HG02840 (cell line): ENCODE measurements at regions not wholly inside any gene's neighbourhood (a gene's known extent, or its start where the extent isn't known, plus 50 kb on each side); places are given as distances from the start of the nearest gene placed in this dataset.
"Not testable (repeated sequence)": the region's sequence is repeated elsewhere in the genome, so short reads cannot be mapped to it uniquely, and the experiment has no call there.

Experiments
- ATAC-seq: cut with Tn5 transposase; IDR thresholded peaks from one replicate; pipeline ENCODE4 v1.9.1; 2021; ENCODE audit warnings: mild to moderate bottlenecking, moderate library complexity, moderate number of reproducible peaks; ENCODE audit not compliant: unreplicated experiment, low FRiP score

DNA sequence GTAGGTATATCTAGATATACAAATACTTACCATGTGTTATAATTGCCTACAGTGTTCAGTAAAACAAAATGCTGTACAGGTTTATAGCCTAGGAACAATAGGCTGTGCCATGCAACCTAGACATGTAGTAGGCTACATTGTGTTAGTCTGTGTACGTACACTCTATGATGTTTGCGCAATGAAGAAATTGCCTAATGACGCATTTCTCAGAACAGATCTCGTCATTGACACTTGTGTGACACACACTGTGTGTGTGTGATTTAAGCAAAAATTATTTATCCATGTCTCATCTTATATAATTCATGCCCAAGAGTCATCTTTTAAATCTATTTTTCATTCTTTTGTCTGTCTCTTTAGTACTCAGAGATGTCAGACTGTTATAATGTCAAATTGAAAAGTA is 1888.8 kb upstream of the PCDH20 start:
- no peak for ATAC-seq

DNA sequence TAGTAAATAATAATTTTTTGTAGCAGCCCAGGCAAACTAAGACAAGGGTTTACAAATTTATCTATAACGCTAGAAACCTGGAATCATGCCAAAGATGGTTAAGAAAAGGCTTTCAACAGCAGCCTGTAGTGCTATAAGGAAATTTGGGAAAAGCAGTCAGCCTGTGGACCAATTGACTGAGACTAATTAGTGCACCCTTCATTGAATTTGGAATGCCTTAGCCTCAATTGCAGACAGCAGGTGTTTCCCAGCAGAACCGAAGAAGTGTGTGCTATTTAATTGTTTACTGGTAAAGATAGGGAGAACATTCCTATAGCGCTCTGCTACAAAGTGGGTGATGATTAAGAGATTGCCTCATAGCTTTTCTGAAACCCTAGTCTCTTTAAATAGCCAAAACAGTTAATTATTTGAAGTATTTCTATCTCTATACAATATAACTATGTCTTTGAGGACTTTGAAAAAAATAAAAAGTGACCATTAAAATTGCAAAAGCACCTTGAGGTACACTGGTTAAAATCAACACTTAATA is 1884.3 kb upstream of the PCDH20 start:
- ATAC-seq = no peak

DNA sequence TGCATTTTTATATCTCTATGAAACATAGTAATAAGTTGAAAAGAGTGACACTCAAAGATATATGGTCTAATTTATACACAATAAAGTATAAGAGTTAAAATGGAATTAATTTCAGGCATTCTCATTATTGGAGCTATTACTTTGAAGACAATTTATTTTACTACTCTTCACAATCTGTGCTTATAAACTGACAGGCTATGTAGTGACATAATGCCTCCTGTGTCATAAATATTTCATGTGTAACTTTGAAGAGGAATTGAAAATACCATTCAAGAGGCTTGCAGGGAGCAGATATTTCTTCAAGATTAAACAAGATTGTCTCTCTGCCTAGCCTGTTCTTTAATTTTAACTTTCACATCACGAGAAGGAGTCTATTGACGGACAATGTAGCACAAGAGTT is 1881.5 kb upstream of the PCDH20 start:
- no peak for ATAC-seq

DNA sequence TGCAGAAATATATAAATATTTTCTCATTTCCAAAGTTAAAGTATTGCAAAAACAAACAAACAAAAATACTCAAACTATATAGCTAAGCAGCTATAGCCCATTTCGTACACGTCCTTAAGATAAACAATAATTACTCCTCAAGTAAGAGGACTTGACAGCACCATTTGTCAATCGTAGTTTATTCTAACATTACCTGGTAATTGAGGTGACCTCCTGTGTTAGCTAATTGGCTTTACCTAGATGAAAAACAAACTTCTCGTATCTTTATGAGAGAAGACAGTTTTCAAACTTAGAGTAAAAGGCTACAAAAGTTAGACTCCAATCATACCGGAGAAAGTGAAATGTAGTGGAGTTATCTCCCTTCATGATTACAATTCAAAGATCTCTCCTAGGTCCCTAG is 1876.1 kb upstream of the PCDH20 start:
- ATAC-seq = no peak

DNA sequence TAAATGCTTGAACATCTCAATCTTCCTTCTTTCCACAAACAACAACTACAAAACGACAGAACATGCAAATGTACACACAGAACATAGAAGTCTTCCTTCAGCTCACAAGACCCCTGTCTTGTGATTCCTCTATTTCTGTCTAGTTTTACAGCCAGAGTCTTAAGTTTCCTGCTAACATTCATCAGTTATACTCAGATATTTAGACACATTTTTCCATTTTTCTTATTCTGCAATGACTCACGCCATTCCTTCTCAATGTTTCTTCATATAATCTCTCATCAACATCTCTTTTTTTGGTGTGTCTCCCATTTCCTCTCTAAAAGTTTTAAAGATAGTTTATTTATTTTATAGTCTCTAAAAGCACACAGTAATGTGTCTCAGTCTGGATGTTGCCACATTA is 1872.9 kb upstream of the PCDH20 start:
- no peak for ATAC-seq

DNA sequence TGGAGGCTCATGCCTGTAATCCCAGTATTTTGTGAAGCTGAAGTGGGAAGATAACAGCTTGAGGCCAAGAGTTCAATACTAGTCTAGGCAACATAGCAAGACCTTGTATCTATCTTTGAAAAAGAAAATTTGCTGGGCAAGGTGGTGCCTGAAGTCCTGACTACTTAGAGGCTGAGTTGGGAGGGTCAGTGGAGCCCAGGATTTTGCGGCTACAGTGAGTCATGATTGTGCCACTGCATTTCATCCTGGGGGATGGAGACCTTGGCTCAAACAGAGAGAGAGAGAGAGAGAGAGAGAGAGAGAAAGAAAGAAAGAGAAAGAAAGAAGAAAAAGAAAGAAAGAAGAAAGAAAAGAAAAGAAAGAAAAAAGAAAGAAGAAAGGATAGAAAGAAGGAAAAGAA is 1872.3 kb upstream of the PCDH20 start:
- ATAC-seq = no peak

DNA sequence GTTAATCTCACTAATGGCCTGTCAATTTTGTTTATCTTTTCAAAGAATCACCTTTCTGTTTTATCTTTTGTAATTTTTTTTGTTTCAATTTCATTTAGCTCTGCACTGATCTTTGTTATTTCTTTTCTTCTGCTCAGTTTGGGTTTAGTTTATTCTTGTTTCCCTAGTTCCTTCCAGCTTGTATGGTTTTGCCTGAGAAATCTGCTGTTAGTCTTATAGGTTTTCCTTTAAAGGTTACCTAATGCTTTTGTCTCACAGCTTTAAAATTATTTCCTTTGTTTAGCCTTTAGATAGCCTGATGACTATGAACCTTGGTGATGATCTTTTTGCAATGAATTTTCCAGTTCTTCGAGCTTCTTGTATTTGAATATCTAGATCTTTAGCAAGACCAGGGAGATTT is 1869.8 kb upstream of the PCDH20 start:
- no peak for ATAC-seq

DNA sequence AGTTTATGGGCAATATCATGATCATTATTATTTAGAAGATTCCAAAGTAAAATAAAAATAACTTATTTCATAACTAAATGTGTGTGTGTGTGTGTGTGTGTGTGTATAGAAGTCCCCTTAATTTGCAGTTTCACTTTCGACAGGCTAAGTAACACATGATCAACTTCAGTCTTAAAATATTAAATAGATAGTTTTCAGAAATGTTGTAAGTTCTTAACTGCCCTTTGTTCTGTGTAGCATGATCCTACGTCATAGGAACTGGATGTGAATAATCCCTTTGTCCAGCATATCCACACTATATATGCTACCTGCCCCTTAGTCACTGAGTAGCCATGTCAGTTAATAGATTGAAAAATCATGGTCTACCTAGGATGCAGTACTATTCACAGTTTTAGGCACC is 1863.5 kb upstream of the PCDH20 start:
- no peak for ATAC-seq

DNA sequence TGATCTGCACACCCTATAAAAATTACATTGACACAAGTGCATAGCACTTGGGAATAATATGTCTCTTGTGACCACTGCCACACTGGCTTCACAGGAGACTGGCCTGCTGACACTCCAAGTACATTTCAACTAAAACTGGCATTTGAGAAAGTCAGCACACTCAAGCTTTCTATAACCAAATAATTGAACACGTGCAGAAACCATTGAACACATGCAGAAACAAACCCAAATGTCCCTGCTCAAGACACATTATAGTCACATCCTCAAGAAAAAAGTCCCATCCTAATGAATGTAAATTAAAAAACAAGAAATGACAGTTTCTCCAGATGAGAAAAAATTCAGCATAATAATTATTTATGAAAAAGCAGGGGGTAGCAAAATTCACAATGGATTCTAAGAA is 1859.1 kb upstream of the PCDH20 start:
- ATAC-seq = no peak

DNA sequence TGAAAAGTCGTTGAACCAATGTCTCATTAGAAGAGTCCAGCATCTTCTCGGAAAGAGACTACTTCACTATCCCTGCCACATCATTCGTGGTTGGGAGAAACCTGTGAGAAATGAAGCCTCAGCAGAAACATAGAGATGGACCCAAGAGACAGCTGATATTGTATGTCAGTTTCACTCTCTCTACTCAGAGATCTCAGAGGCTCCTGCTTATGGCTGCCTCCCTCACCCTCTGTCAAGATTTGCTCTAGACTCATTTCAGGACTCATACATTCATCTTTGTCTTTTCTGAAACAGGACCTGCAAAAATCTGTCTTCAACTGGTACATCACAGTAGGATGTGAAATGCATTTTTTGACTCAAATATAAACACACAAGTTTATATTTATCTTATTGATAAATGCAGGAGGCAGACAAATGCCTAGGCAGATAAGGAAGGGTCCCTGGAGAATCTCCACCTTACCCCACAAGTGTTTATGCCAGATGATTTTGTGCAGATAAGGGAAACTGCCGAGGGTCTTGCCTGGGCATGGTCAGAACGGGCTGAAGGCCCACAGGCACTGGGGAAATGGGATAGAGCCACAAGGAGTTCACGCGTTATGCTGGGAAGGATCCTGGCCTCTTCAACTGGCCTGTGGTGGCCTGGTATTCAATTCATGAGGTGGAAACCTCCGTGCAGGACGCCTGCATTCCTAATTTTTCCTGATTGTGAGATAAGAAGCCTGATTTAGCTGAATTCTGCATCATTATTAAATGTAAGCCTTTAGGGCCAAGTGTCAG is 1834.0 kb upstream of the PCDH20 start:
- no peak for ATAC-seq

DNA sequence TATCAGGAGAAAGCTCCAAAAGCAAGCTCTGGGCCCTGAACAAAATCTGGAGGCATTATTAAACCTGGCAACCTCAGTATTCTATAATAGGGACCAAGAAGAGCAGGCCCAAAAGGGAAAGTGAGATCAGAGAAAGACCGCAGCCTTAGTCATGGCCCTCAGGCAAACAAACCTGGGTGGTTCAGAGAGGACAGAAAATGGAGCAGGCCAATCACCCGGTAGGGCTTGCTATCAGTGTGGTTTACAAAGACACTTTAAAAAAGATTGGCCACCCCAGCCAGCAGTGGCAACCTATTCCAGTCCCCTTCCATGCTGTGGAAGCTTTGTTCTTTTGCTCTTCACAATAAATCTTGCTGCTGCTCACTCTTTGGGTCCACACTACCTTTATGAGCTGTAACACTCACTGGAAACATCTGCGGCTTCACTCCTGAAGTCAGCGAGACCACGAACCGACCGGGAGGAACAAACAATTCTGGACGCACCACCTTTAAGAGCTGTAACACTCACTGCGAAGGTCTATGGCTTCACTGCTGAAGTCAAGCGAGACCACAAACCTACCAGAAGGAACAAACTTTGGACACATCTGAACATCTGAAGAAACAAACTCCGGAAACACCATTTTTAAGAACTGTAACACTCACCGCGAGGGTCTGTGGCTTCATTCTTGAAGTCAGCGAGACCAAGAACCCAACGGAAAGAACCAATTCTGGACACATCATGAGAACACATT is 1821.2 kb upstream of the PCDH20 start:
- not testable (repeated sequence) for ATAC-seq

DNA sequence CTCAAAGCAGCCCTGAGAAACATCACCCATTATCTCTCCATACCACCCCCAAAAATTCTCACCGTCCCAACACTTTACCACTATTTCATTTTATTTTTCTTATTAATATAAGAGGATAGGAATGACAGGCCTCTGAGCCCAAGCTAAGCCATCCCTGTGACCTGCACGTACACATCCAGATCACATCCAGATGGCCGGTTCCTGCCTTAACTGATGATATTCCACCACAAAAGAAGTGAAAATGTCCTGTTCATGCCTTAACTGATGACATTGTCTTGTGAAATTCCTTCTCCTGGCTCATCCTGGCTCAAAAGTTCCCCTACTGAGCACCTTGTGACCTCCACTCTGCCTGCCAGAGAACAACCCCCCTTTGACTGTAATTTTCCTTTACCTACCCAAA is 1802.9 kb upstream of the PCDH20 start:
- not testable (repeated sequence) for ATAC-seq

DNA sequence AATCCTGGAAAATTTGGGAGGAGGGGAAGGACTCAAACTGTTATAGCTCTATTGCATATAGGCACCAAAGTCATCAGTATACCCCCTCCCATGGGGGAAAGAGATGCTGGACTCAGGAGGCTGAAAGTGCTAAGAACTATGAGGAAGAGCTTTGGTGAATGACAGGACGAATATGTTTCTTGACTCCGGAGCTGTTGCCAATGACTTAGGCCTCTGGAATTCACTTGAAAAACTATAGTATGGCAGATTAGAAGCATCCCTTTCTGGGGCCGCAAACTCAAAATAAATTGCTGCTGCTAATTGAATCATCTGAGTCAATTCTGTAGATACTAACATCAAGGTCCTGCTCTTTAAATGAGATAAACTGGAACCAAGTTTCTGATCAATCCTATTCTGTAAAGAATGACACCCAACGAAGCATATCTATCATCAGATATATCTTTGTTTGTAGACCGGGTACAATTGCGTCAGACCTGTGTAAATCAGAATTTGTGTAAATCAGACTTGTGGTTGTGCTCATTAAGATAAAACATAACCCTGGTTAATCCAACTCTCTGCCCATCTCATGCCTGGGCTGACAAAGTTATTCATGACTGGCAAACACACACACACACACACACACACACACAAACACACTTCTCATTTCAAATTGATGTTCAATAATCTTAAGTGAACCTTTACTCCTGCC is 1793.8 kb upstream of the PCDH20 start:
- no peak for ATAC-seq

DNA sequence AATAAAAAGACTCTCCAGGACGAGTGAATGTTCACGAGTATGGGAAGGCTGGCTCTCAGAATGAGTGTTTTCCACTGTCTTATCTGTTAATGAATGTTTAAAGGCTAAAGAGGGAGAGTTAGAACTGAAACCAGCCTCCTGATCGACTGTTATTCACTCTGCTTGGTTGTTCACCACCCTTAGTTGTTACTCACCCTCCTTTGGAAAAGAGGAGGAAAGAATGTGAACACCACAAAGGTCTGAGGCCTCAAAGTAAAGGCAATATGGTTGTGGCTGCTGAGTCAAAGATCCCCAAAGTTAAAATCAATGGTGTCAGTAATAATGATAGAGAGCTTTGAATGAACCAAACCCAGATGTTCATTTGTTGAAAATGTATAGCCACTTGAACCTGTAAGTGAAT is 1793.2 kb upstream of the PCDH20 start:
- ATAC-seq = no peak

DNA sequence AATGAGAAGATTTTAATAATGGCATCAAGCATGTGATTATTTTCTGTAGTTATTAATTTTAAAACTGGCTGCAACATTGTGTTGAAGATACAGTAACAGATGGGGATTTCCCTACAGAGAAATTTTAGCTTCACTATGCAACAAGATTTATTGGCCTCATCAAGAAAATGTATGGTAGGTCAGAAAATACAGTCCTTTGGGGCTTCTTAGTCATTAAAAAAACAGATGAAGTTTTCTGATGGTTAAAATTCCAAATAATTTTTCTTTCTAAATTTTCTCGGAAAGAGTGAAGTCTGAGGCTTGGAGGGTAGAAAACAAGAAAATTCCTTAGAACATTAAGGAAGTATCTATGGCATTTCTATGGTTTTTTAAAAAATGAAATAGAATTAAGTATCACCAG is 1790.8 kb upstream of the PCDH20 start:
- ATAC-seq = no peak

DNA sequence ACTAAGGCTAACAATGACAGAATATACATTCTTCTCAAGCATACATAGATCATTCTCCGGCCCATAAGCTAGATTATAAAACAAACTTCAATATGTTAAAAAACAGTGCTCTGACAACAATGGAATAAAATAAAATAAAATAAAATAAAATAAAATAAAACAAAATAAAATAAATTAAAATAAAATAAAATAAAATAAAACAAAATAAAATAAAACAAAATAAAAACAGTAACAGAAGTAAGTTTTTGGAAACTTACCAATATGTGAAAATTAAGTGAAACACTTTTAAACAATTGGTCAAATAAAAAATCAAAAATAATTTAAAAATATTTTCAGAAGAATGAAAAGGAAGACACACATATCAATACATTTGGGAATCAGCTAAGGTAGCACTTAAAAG is 1785.8 kb upstream of the PCDH20 start:
- no peak for ATAC-seq

DNA sequence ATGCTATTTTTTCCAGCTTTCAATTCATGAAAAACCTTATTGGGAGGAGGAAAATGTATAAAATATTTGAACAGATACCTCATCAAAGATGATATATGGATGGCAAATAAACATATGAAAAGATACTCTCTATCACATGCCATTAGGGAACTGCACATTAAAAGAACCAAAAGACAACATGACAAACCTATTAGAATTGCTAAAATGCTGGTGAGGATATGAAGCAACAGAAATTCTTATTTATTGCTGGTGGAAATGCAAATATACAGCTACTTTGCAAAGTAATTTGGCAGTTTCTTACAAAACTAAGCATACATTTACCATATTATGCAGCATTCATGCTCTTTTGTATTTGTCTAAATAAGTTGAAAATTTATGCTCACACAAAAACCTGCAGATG is 1783.9 kb upstream of the PCDH20 start:
- ATAC-seq = no peak

DNA sequence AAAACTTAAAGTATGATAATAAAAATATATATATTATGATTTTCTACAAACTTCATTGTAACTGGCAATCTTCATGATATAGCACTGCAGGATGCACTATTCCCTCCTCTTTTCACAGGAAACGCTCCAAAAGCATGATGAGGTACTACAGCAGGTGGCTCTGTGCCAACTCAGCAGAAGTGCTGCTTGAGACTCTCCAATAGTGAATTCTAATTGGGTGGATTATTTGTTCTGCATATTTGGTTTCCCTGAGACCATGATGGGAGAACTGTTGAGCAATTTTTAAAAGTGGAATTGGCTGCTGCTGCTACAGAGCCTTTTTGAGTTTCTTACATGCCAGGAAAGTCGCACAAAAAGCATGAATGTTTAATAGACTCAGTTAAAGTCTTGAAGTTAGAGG is 1782.4 kb upstream of the PCDH20 start:
- no peak for ATAC-seq

DNA sequence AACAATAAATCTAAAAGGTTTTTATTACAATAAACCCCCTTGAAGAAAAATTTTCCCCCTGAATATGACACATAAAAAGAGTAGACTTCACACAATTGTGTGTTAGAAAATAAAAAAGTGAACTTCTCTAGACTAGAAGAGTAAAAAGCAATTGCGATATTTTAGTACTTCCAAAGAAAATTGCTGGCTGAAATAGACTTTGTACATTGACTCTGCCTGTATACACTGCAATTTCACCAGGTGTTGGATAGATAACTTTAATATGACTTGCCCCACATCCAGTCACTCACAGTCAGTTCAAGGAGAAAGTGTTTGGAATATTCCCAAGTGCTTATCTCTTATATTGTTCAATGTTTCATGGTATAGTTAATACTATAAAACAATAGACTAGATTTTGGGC is 1780.1 kb upstream of the PCDH20 start:
- ATAC-seq = no peak

DNA sequence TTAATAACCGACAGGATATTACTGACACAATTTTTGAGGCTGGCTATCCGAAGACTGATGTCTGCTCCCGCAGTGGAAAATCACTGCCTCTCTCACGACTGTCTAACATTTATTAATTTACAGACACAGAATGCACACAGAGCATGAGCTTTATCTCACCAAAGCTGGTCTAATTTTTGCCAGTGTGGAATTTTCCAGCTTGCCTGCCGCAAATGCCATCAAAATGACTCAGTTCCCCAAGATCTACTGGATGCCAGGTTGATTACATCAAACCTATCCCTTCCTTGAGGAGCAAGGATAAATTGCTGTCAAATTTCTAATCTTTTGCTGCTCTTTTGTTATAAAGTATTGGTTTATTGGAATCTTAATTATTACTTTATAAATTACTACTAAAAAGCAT is 1775.1 kb upstream of the PCDH20 start:
- ATAC-seq = no peak

DNA sequence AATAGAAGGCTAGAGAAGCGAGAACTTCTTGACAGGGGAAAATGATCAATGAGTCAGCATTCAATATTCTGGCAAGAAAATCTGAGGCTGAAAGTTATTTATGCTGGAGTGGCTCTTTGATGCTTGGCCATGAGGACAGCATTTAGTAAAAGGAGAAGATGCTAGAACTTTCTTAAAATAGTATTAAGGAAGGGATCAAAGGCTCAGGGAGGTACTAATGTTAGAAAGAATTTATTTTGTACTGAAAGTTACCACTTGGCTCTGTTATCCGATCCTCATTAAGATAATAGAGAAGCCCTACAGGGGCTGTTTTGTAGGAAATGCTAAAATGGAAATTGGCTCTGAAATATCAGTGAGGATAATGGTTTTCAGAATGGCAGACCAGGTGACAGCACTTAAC is 1774.6 kb upstream of the PCDH20 start:
- no peak for ATAC-seq
